ENCODE measurements at regions not wholly inside any gene's neighbourhood (a gene's known extent, or its start where the extent isn't known, plus 50 kb on each side); places are given as distances from the start of the nearest gene placed in this dataset.

DNA sequence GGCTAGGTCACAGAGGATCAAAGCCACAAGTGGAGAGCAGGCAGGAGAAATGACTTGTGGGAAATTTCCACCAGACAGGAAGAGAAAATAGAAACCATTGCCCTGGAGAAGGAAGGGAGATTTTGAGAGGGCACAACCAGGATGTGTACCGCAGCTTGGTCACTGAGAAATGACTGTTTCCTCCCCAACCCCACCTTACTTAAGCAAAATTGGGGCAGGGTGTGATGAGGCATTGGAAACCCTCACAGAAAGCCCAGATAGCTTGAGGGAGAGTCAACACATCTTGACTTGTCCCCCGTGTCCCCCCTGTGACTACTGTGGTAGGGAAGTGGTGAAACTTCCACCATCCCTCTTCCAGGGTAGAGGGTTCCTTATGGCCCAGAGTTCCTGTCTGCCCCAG lies 113.5 kb upstream of the FAM20A start:
- TF ChIP-seq CTCF (IDR thresholded peaks at IDR 0.05) (no peak), POLR2AphosphoS5 (IDR thresholded peaks at IDR 0.05) (no peak), POLR2A (IDR thresholded peaks at IDR 0.05) (no peak), EP300 (IDR thresholded peaks at IDR 0.05) (no peak)
